Activated CD8-positive, alpha-beta memory T cell treated with anti-CD3 and anti-CD28 coated beads, Interleukin-2, amount 50 U/mL, for 1 hour (primary cell): ENCODE measurements at regions not wholly inside any gene's neighbourhood (a gene's known extent, or its start where the extent isn't known, plus 50 kb on each side); places are given as distances from the start of the nearest gene placed in this dataset.

ENCODE experiments used
- DNase-seq: peaks from one replicate; pipeline ENCODE4 v3.0.0-alpha.2; 2020; ENCODE audit errors: extremely low read depth

- DNase-seq, result no peak
These were observed 169.9 kb upstream of the TENM3 start for GRCh38 chr4:182073278-182073677.

DNA sequence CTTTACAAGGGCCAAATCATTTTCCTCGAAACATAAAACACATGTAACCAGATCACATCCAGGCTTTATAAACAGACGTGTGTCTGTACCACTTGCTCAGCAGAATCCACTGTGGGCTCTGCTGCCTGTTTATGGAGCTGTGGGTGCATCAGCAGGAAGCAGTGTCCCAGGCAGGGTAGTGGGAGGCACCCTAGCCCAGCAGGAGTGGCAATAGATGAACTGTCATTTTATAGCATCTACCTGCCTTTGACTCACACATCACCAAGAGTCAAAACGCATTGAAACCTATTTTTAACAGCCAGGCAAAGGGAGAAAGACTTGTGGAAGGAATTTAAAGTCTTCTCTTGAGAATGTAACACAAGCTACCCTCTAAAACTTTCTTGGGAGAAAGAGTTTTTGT is 169.1 kb upstream of the TENM3 start:
- DNase-seq, result no peak

- no peak for DNase-seq
These were observed 168.4 kb upstream of the TENM3 start for GRCh38 chr4:182074810-182075209.

- DNase-seq, result no peak
These were observed 160.3 kb upstream of the TENM3 start for GRCh38 chr4:182082910-182083309.

GRCh38 chr4:182083671-182084410 is 159.4 kb upstream of the TENM3 start:
- no peak for DNase-seq

DNA sequence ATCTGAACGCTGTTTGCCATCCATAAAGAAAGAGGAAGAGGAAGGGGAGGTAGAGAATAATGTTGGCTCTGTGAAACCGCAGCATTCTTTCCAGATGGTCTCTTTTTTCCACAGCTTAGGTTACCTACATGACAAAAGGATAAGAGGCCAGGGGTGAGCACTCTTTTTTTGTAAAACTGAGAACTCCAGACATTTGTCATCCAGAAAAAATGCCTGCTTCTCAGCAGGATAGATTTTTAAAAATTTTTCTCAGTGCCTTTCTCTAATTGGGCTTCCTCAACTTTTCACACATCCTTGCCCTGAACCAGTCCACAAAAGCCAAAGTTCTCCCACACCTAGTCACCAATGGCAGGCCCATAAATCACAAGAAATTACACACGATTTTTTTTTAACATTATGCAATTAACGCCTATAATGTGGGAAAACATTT is 158.1 kb upstream of the TENM3 start:
- DNase-seq, result no peak

DNA sequence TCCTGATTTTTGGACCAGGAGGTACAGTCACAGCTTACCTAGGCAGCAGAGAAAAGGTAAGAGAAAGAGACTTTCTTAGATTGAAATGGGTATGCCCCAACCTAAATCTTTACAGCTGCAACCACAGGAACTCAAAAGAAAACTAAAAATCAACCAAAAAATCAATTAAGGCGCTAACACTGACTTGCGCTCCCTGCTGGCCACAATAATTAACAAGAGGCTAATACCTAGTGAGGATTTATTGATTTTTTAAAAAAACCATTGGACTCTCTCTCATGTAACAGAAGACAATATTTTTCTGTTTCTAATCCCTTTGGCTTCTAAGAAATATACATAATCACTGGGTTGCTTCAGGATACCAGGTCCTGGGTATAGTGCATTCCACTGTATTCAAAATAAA is 153.9 kb upstream of the TENM3 start:
- DNase-seq, result no peak

GRCh38 chr4:182090186-182090585 is 153.0 kb upstream of the TENM3 start:
- no peak for DNase-seq

DNA sequence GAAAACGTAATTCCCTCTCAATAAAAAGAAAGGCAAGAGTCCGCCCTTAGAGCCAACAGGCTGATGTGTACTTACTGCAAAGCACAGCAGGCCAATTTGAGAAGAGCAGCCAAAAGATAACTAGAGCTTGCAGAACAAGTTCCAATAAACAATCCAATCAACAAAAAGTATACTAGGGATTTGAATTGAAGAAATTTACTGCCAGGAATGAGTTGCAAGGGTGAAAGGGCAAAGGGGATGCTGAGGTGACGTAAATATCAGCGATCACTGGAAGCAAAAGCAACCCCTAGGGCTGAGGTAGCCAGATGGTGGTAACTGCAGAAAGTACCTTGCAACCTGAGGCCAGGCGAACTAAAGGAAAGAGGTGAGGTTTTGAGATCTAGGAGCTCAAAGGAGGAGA is 152.1 kb upstream of the TENM3 start:
- DNase-seq, result no peak

- DNase-seq, result no peak
These were observed 149.8 kb upstream of the TENM3 start for GRCh38 chr4:182093431-182093831.

GRCh38 chr4:182093935-182094334 is 149.3 kb upstream of the TENM3 start:
- DNase-seq, result no peak

GRCh38 chr4:182101618-182102017 is 141.6 kb upstream of the TENM3 start:
- no peak for DNase-seq

DNA sequence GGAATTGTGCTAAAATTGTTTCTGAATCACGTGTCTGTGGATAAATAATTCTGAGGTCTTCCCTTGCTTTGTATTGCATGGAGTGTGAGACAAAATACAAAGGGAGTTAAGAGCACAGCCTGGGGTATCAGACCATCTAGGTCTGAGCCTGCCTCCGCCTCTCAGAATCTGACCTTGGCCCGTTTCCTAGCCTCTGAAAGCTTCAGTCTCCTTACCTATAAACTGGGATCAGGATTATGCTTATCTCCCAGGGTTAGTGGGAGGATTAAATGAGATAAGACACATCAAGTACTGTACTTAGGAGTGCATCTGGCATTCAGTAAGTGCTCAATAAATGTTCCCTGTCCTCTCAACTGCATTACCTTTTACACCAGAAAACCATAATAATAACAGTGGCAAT is 140.6 kb upstream of the TENM3 start:
- DNase-seq, result no peak

GRCh38 chr4:182103614-182104319 is 139.4 kb upstream of the TENM3 start:
- DNase-seq, result no peak

DNA sequence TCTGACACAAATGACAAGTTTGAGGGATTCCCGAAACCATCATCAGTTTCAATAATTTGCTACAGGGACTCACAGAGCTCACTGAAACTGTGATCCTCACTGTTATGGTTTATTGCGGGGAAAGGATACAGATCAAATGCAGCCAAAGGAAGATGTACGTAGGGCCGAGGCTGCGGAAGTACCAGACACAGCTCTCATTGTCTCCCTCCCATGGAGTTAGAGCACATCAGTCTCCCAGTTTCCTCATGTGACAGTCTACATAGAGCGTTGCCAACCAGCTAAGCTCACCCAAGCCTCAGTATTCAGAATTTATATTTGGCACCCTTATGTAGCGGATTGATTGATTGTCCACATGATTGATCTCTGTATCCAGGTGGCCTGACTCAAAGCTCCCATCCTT is 137.8 kb upstream of the TENM3 start:
- no peak for DNase-seq

DNA sequence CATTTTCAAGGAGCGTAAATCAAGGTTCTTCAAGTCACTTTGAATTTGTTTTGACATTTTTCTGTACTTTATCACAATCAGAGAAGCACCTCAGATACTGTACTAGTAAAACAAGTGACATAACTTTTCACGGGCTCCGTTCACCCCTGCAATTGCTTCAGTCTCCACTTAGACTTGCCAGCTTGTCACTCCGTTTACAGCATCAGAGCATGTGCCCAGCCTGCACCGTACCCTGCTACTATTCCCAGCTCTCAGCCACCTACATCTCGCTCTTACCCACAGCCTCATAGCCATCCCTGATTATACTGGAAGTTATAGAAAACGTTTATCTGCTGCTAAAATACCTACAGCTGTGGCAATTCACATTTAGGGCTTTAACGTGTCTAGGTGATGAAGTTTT is 135.3 kb upstream of the TENM3 start:
- DNase-seq, result no peak

DNA sequence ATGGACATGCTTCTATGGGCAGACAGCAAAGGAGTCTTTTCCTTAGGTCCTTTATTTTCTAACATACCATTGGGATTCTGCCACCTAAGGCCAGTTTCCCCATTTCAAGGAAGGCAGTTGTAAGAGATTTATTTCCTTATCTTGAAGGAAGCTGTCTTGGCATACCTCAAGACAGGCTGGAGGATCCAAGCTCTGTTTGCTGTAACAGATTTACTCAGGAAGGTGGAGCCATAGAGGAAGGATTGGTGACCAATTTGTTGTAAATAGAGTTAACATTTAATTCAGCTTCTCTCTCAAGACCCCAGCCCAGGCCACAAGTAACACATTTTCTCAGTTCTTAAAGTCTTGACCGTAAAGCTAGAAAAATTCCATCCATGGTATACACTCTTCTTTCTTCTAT is 131.6 kb upstream of the TENM3 start:
- no peak for DNase-seq

DNA sequence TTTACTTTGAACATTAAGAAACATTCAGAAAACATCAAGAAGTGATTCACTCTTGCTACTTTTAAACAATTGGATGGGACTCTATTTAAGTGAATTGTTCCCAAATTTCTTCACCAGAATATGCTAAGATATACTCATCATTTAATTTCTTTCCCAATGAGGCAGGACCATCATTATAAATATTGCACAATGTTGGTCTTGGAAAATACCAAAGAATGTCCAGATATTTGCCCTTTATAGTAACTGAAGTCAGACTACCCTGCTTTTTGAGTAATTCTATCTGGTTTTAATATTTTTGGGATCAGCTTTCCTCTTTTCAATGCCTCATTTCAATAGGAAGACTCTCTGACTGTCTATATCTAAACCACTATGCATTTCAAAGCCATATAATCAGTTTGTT is 129.4 kb upstream of the TENM3 start:
- DNase-seq, result no peak

GRCh38 chr4:182124359-182124758 is 118.8 kb upstream of the TENM3 start:
- no peak for DNase-seq

DNA sequence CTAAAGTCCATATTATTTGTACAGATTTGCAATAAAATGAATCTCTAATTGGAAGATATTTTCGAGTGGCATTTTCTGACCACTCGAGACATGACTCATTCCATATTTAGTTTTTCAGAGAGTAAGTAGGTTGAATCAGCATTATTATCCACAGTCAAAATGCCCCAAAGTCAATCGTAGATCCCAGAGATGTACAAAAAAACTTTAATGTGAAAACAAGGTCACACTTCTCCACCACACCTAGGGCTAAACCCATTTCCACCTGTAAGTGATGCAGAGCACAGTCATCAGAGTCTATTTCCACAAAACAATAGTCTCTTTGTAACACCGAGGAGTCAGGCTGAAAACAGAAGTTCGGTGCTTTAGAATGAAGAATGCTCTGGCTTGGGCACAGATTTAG is 117.1 kb upstream of the TENM3 start:
- DNase-seq, result no peak

GRCh38 chr4:182126603-182127002 is 116.6 kb upstream of the TENM3 start:
- DNase-seq, result no peak

- DNase-seq, result no peak
These were observed 110.2 kb upstream of the TENM3 start for GRCh38 chr4:182133033-182133432.

- no peak for DNase-seq
These were observed 108.9 kb upstream of the TENM3 start for GRCh38 chr4:182134261-182134660.

- DNase-seq, result no peak
These were observed 107.0 kb upstream of the TENM3 start for GRCh38 chr4:182136201-182136600.
